Peyer's patch (tissue), 4 donors: ENCODE measurements at regions not wholly inside any gene's neighbourhood (a gene's known extent, or its start where the extent isn't known, plus 50 kb on each side); places are given as distances from the start of the nearest gene placed in this dataset.

Source experiments
- DNase-seq, 3 donors: peaks; one replicate each; pipeline ENCODE4 v3.0.0-alpha.2; 2017 to 2019
- H3K27ac ChIP-seq, 4 donors: fragments of 200-600 bp; sonication (generic); one replicate each; pipeline ENCODE4 v1.5.1; 2016 to 2019
- H3K27me3 ChIP-seq, 2 donors: fragments of 200-600 bp; sonication (generic); one replicate each; pipeline ENCODE4 v1.5.1; 2019
- H3K36me3 ChIP-seq, 3 donors: fragments of 200-600 bp; sonication (generic); one replicate each; pipeline ENCODE4 v1.5.1; 2016 to 2019
- H3K4me1 ChIP-seq, 4 donors: fragments of 200-600 bp; sonication (generic); one replicate each; pipeline ENCODE4 v1.5.1; 2016 to 2019
- H3K4me3 ChIP-seq, 4 donors: fragments of 200-600 bp; sonication (generic); 1 replicate in 3 of 4; 2 replicates in 1 of 4; pipeline ENCODE4 v1.5.1; 2016 to 2019; ENCODE audit warnings: mild to moderate bottlenecking in 1 of 4
- H3K9me3 ChIP-seq, 4 donors: fragments of 200-600 bp; sonication (generic); one replicate each; pipeline ENCODE4 v1.5.1; 2016 to 2019; ENCODE audit warnings: mild to moderate bottlenecking in 1 of 4
- CTCF ChIP-seq, 6 experiments: fragments of 450-650 bp in 4 of 6; fragments of 200-600 bp in 2 of 6; sonication (generic) in 1 of 6; IDR thresholded peaks; one replicate each; pipeline ENCODE4 v1.5.1; 2017 to 2019; ENCODE audit warnings: antibody characterized with exemption in 6 of 6, mild to moderate bottlenecking in 3 of 6, moderate library complexity in 1 of 6
- POLR2A ChIP-seq, 2 donors: fragments of 450-650 bp; IDR thresholded peaks; one replicate each; pipeline ENCODE4 v1.5.1; 2017; ENCODE audit warnings: antibody characterized with exemption in 2 of 2, mild to moderate bottlenecking in 2 of 2, moderate library complexity in 2 of 2

DNA sequence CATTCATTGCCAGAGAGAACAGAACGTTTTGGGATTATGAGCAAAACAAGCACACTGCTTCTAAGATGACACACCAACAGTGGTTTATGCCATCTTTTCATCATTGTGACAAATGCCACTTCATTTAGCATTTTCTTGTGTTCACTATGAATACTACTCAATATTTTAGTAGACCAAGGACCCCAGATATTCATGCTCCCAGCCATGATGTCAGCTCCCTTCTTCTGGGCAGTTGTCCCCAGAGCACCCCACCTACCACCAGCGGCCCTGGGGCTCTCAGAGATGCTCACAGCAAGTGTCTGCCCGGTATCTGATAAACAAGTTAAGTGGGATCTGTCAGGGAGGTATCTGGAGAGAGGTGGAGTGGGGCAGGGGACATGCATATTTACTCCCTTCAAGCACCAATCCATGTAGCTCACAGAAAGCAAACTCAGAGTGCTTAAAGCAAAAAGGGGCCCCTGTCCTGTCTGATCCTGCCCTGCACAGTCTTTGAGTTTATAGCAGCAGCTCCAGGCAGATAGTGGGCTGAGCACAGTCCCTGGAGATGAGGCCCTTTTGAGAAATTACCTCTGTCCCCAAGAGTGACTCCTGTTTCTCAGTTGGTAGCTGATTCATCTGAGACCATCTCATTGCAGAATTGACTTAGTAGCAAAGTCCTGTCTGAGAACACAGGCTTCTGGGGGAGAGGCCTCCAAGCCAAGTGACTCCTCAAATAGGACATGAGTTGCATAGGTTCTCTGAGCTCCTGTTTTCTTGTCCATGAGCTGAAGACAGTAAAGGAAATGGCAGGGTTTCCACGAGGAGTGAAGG is 281.8 kb upstream of the KLF6 start:
- no peak for DNase-seq
- H3K4me3 ChIP-seq, result no peak overlapping the region
- H3K4me1 ChIP-seq, result peaks cover 0 to 22% (median 7%) of the 10 kb centered on the region in 4 donors
- H3K9me3 ChIP-seq, result no peaks in the 10 kb centered on the region
- no peaks in the 10 kb centered on the region for H3K36me3 ChIP-seq
- TF ChIP-seq POLR2A (IDR thresholded peaks at IDR 0.05), result no peak
- no peak for TF ChIP-seq CTCF (IDR thresholded peaks at IDR 0.05)
- H3K27me3 ChIP-seq, result no peaks in the 10 kb centered on the region
- peak overlapping the region in 3 of 4 donors; percentile 33 to 81 (median 72) for H3K27ac ChIP-seq

- H3K4me3 ChIP-seq, result no peak overlapping the region
- DNase-seq, result no peak
- H3K9me3 ChIP-seq, result no peaks in the 10 kb centered on the region
- H3K4me1 ChIP-seq, result peaks cover 0 to 28% (median 12%) of the 10 kb centered on the region in 4 donors
- no peaks in the 10 kb centered on the region for H3K27me3 ChIP-seq
- no peak overlapping the region for H3K27ac ChIP-seq
- TF ChIP-seq POLR2A (IDR thresholded peaks at IDR 0.05) (no peak), CTCF (IDR thresholded peaks at IDR 0.05) (no peak)
- H3K36me3 ChIP-seq, result no peaks in the 10 kb centered on the region
These were observed 279.5 kb upstream of the KLF6 start for GRCh38 chr10:4064489-4064888.

- DNase-seq, result no peak
- Histone ChIP-seq H3K9me3 (no peaks in the 10 kb centered on the region), H3K27ac (peak overlapping the region in 1 of 4 donors; percentile 83), H3K4me1 (peaks cover 0 to 29% (median 14%) of the 10 kb centered on the region in 4 donors), H3K36me3 (no peaks in the 10 kb centered on the region), H3K27me3 (no peaks in the 10 kb centered on the region), H3K4me3 (no peak overlapping the region)
- no peak for TF ChIP-seq CTCF (IDR thresholded peaks at IDR 0.05)
These were observed 278.7 kb upstream of the KLF6 start for GRCh38 chr10:4063717-4064116.

GRCh38 chr10:4062751-4063150 is 277.7 kb upstream of the KLF6 start:
- Histone ChIP-seq H3K27me3 (no peaks in the 10 kb centered on the region), H3K36me3 (no peaks in the 10 kb centered on the region), H3K27ac (peak overlapping the region in 3 of 4 donors; percentile 51 to 83 (median 66)), H3K4me3 (no peak overlapping the region), H3K9me3 (no peaks in the 10 kb centered on the region), H3K4me1 (peaks cover 0 to 29% (median 14%) of the 10 kb centered on the region in 4 donors)
- no peak for DNase-seq
- TF ChIP-seq POLR2A (IDR thresholded peaks at IDR 0.05) (no peak), CTCF (IDR thresholded peaks at IDR 0.05) (no peak)

DNA sequence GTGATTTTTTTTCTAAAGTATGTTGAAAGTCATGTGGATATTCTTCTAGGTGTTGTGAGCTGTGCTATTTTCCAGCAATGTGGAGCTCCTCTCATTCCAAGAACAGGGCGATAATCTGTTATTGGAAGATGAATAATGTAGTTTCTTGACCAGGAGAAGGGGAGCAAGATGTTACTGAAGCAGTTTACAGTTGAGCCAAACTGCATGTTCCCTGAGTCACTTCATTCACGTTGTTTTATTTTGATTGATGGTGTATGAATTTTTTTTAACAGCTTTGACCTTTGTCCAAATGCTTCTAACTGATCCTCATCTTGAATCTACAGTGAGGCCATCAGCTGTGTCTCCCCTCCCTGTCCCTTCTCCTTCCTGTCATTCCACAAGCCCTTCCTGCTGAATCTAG is 277.1 kb upstream of the KLF6 start:
- no peak for DNase-seq
- H3K27ac ChIP-seq, result peak overlapping the region in 3 of 4 donors; percentile 51 to 83 (median 66)
- H3K9me3 ChIP-seq, result no peaks in the 10 kb centered on the region
- H3K36me3 ChIP-seq, result no peaks in the 10 kb centered on the region
- peaks cover 0 to 24% (median 10%) of the 10 kb centered on the region in 4 donors for H3K4me1 ChIP-seq
- no peak overlapping the region for H3K4me3 ChIP-seq
- H3K27me3 ChIP-seq, result no peaks in the 10 kb centered on the region
- no peak for TF ChIP-seq POLR2A (IDR thresholded peaks at IDR 0.05)
- no peak for TF ChIP-seq CTCF (IDR thresholded peaks at IDR 0.05)
